ENCODE measurements at regions not wholly inside any gene's neighbourhood (a gene's known extent, or its start where the extent isn't known, plus 50 kb on each side); places are given as distances from the start of the nearest gene placed in this dataset.

DNA sequence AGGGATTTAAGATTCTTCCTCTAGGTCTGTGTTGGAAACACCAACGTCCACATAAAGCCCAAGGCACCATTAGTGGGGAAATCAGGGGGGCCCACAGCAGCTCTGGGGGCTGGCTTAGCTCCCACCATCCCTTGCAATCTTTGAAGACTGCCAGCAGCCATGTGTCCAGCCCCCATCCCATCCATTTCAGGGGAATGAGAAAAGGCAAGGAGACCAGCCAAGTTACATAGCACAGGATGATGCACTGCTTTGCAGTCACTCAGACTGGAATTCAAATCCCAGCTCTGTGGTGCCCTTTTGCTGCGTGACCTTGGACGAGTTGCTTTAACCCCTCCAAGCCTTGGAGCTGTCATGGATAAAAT lies 108.9 kb upstream of the ZMIZ1 start:
- TF ChIP-seq, protein P1, sequence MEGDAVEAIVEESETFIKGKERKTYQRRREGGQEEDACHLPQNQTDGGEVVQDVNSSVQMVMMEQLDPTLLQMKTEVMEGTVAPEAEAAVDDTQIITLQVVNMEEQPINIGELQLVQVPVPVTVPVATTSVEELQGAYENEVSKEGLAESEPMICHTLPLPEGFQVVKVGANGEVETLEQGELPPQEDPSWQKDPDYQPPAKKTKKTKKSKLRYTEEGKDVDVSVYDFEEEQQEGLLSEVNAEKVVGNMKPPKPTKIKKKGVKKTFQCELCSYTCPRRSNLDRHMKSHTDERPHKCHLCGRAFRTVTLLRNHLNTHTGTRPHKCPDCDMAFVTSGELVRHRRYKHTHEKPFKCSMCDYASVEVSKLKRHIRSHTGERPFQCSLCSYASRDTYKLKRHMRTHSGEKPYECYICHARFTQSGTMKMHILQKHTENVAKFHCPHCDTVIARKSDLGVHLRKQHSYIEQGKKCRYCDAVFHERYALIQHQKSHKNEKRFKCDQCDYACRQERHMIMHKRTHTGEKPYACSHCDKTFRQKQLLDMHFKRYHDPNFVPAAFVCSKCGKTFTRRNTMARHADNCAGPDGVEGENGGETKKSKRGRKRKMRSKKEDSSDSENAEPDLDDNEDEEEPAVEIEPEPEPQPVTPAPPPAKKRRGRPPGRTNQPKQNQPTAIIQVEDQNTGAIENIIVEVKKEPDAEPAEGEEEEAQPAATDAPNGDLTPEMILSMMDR (IDR thresholded peaks at IDR 0.05; ENCODE audit: low read length): no peak
- no peak for TF ChIP-seq EZH2 (IDR thresholded peaks at IDR 0.05; ENCODE audit: borderline replicate concordance, low read length)
